Caco-2 (cell line): ENCODE measurements at regions not wholly inside any gene's neighbourhood (a gene's known extent, or its start where the extent isn't known, plus 50 kb on each side); places are given as distances from the start of the nearest gene placed in this dataset.

Source experiments
- BruUV-seq: library from RNA; stranded (reverse); fragments of 400-500 nt; replicated peaks from 2 replicates; lab custom pipeline; 2021; lab: Mats Ljungman, UMichigan
- CTCF ChIA-PET: fragments of 300-600 bp; sonication (Branson Sonifier 250); formaldehyde crosslinking; loops from one replicate; lab custom pipeline; 2022; ENCODE audit warnings: antibody characterized with exemption; lab: Charles Lee
- POLR2A ChIA-PET: fragments of 300-600 bp; sonication (Branson Sonifier 250); formaldehyde crosslinking; loops from one replicate; lab custom pipeline; 2022; ENCODE audit warnings: antibody characterized with exemption; lab: Charles Lee
- DNase-seq, 2 experiments: peaks; one replicate each; pipeline versions ENCODE4 v3.0.0 to v3.0.0-alpha.2; 2020 to 2022
- H3K27me3 ChIP-seq: replicated peaks from 2 replicates; pipeline ENCODE4 v1.6.0; 2011; ENCODE audit warnings: low read length; ENCODE audit not compliant: control insufficient read depth, insufficient read depth
- H3K36me3 ChIP-seq: 2 replicates; pipeline ENCODE4 v1.5.1; 2011; ENCODE audit warnings: low read length; ENCODE audit not compliant: control insufficient read depth, insufficient read depth
- H3K4me1 ChIP-seq: fragments of 250-450 bp; sonication (Bioruptor Pico); 2 replicates; pipeline ENCODE4 v1.5.1; 2020; ENCODE audit warnings: mild to moderate bottlenecking
- H3K4me3 ChIP-seq: 2 replicates; pipeline ENCODE4 v1.5.1; 2011; ENCODE audit warnings: low read depth, mild to moderate bottlenecking, control low read depth, low read length
- H3K9me3 ChIP-seq: fragments of 250-450 bp; sonication (Bioruptor Pico); 2 replicates; pipeline ENCODE4 v1.5.1; 2020; ENCODE audit warnings: mild to moderate bottlenecking, moderate library complexity
- H3K27ac Mint-ChIP-seq: one replicate; pipeline ENCODE4 v1.8.0; 2022; ENCODE audit warnings: mixed read lengths; ENCODE audit not compliant: unreplicated experiment
- H3K27me3 Mint-ChIP-seq: one replicate; pipeline ENCODE4 v1.8.0; 2022; ENCODE audit warnings: mixed read lengths; ENCODE audit not compliant: insufficient read depth, unreplicated experiment
- H3K36me3 Mint-ChIP-seq: one replicate; pipeline ENCODE4 v1.8.0; 2022; ENCODE audit warnings: mild to moderate bottlenecking, mixed read lengths; ENCODE audit not compliant: insufficient read depth, unreplicated experiment
- H3K4me1 Mint-ChIP-seq: one replicate; pipeline ENCODE4 v1.8.0; 2022; ENCODE audit warnings: low read depth, mixed read lengths; ENCODE audit not compliant: unreplicated experiment
- H3K4me3 Mint-ChIP-seq: one replicate; pipeline ENCODE4 v1.8.0; 2022; ENCODE audit warnings: mild to moderate bottlenecking, moderate library complexity, mixed read lengths; ENCODE audit not compliant: unreplicated experiment
- H3K9me3 Mint-ChIP-seq: one replicate; pipeline ENCODE4 v1.8.0; 2022; ENCODE audit warnings: mixed read lengths; ENCODE audit not compliant: unreplicated experiment
- CTCF ChIP-seq, 2 experiments: fragments of 200-600 bp in 1 of 2; IDR thresholded peaks; 1 replicate in 1 of 2; 2 replicates in 1 of 2; pipeline versions ENCODE4 v1.5.1 to v1.8.0; 2011 to 2022; ENCODE audit warnings: antibody characterized with exemption in 1 of 2, control low read depth in 1 of 2, inconsistent platforms in 1 of 2, low read depth in 1 of 2, low read length in 1 of 2, mild to moderate bottlenecking in 1 of 2, moderate library complexity in 1 of 2; ENCODE audit not compliant: insufficient read depth in 1 of 2, severe bottlenecking in 1 of 2, unreplicated experiment in 1 of 2
- intact Hi-C: fragments of 100-400 bp; cut with micrococcal nuclease; formaldehyde crosslinking; loops from one replicate; pipeline ENCODE4 v1.10.0; 2022; ENCODE audit not compliant: unreplicated experiment

- no peaks in the 10 kb centered on the region for H3K36me3 ChIP-seq
- no peaks in the 10 kb centered on the region for H3K4me1 ChIP-seq
- peak; percentile 21 to 29 for TF ChIP-seq CTCF (IDR thresholded peaks at IDR 0.05; ENCODE audit: insufficient read depth in 1 of 2, low read depth in 1 of 2, low read length in 1 of 2, severe bottlenecking in 1 of 2, unreplicated experiment in 1 of 2)
- H3K4me1 Mint-ChIP-seq: no peaks in the 10 kb centered on the region
- POLR2A ChIA-PET: no interaction called here
- no peak overlapping the region for H3K27ac Mint-ChIP-seq
- peak in 1 of 2 experiments; percentile 13 for DNase-seq
- no peaks in the 10 kb centered on the region for H3K9me3 Mint-ChIP-seq
- no peaks in the 10 kb centered on the region for H3K27me3 Mint-ChIP-seq
- H3K27me3 ChIP-seq: no peaks in the 10 kb centered on the region
- no peak overlapping the region for H3K4me3 Mint-ChIP-seq
- intact Hi-C loops: loop anchor here (1.0 kb wide), 1 partner anchor 143 kb away; no protein-coding TSS in a partner anchor
- no peak overlapping the region for H3K4me3 ChIP-seq
- no peaks in the 10 kb centered on the region for H3K9me3 ChIP-seq
- CTCF ChIA-PET: no interaction called here
- peaks cover 6% of the 10 kb centered on the region for H3K36me3 Mint-ChIP-seq
- BruUV-seq: no TSS peak
Measured at GRCh38 chr21:20739421-20739820, 258.8 kb upstream of the NCAM2 start.

GRCh38 chr21:20741445-20741844 lies 256.8 kb upstream of the NCAM2 start:
- DNase-seq: no peak
- Histone ChIP-seq H3K36me3 (no peaks in the 10 kb centered on the region), H3K27me3 (no peaks in the 10 kb centered on the region), H3K4me1 (no peaks in the 10 kb centered on the region), H3K4me3 (no peak overlapping the region), H3K9me3 (no peaks in the 10 kb centered on the region)
- intact Hi-C loops: no loop called here
- Mint-ChIP-seq H3K27me3 (no peaks in the 10 kb centered on the region), H3K9me3 (no peaks in the 10 kb centered on the region), H3K36me3 (no peaks in the 10 kb centered on the region), H3K4me1 (no peaks in the 10 kb centered on the region), H3K4me3 (no peak overlapping the region), H3K27ac (no peak overlapping the region)
- POLR2A ChIA-PET: no interaction called here
- CTCF ChIA-PET: no interaction called here
- BruUV-seq: no TSS peak
- TF ChIP-seq CTCF (IDR thresholded peaks at IDR 0.05; ENCODE audit: insufficient read depth in 1 of 2, low read depth in 1 of 2, low read length in 1 of 2, severe bottlenecking in 1 of 2, unreplicated experiment in 1 of 2): no peak

GRCh38 chr21:20760221-20760620 lies 238.0 kb upstream of the NCAM2 start:
- DNase-seq: no peak
- H3K4me3 Mint-ChIP-seq: no peak overlapping the region
- no peaks in the 10 kb centered on the region for H3K4me1 Mint-ChIP-seq
- no peaks in the 10 kb centered on the region for H3K4me1 ChIP-seq
- TF ChIP-seq CTCF (IDR thresholded peaks at IDR 0.05; ENCODE audit: insufficient read depth in 1 of 2, low read depth in 1 of 2, low read length in 1 of 2, severe bottlenecking in 1 of 2, unreplicated experiment in 1 of 2): no peak
- H3K36me3 Mint-ChIP-seq: no peaks in the 10 kb centered on the region
- no peak overlapping the region for H3K27ac Mint-ChIP-seq
- no peaks in the 10 kb centered on the region for H3K27me3 ChIP-seq
- H3K9me3 Mint-ChIP-seq: peaks cover 9% of the 10 kb centered on the region
- H3K36me3 ChIP-seq: no peaks in the 10 kb centered on the region
- no peaks in the 10 kb centered on the region for H3K9me3 ChIP-seq
- POLR2A ChIA-PET: no interaction called here
- H3K27me3 Mint-ChIP-seq: no peaks in the 10 kb centered on the region
- CTCF ChIA-PET: no interaction called here
- intact Hi-C loops: no loop called here
- no peak overlapping the region for H3K4me3 ChIP-seq
- BruUV-seq: no TSS peak
